OCI-LY1 (cell line): ENCODE measurements at regions not wholly inside any gene's neighbourhood (a gene's known extent, or its start where the extent isn't known, plus 50 kb on each side); places are given as distances from the start of the nearest gene placed in this dataset.

ENCODE experiments used
- H2AFZ ChIP-seq: fragments of 200-600 bp; sonication (generic), shearing (Covaris generic); 2 replicates; pipeline ENCODE4 v1.6.0; 2014; ENCODE audit warnings: antibody characterized with exemption, mild to moderate bottlenecking, low read length
- H3F3A ChIP-seq: fragments of 200-600 bp; sonication (generic), shearing (Covaris generic); 2 replicates; pipeline ENCODE4 v1.6.0; 2014; ENCODE audit warnings: mild to moderate bottlenecking, antibody characterized with exemption, low read length, moderate library complexity; ENCODE audit not compliant: insufficient read depth
- H3K27ac ChIP-seq: fragments of 200-600 bp; sonication (generic); 2 replicates; pipeline ENCODE4 v1.5.1; 2014; ENCODE audit warnings: low read length, mixed run types, mild to moderate bottlenecking, low read depth; ENCODE audit not compliant: poor library complexity, severe bottlenecking
- H3K27me3 ChIP-seq: fragments of 200-600 bp; sonication (generic); 2 replicates; pipeline ENCODE4 v1.6.0; 2014; ENCODE audit warnings: antibody characterized with exemption, mild to moderate bottlenecking, low read length, moderate library complexity; ENCODE audit not compliant: insufficient read depth
- H3K36me3 ChIP-seq: fragments of 200-600 bp; sonication (generic); 2 replicates; pipeline ENCODE4 v1.6.1; 2014; ENCODE audit warnings: mild to moderate bottlenecking, antibody characterized with exemption, low read length, moderate library complexity, mixed read lengths; ENCODE audit not compliant: insufficient read depth
- H3K4me1 ChIP-seq: fragments of 200-600 bp; sonication (generic); 2 replicates; pipeline ENCODE4 v1.5.1; 2014; ENCODE audit warnings: mild to moderate bottlenecking, low read length, moderate library complexity; ENCODE audit not compliant: insufficient read depth, severe bottlenecking
- H3K4me2 ChIP-seq: fragments of 200-600 bp; sonication (generic), shearing (Covaris generic); 2 replicates; pipeline ENCODE4 v1.6.1; 2014; ENCODE audit warnings: low read length
- H3K4me3 ChIP-seq: fragments of 200-600 bp; sonication (generic); 2 replicates; pipeline ENCODE4 v1.5.1; 2014; ENCODE audit warnings: low read length, low read depth, mild to moderate bottlenecking, mixed read lengths; ENCODE audit not compliant: poor library complexity, severe bottlenecking
- H3K79me2 ChIP-seq: fragments of 200-600 bp; shearing (Covaris generic); 2 replicates; pipeline ENCODE4 v1.6.1; 2016; ENCODE audit warnings: mixed run types, low read length, mixed read lengths; ENCODE audit not compliant: insufficient read depth
- H3K9ac ChIP-seq: fragments of 200-600 bp; sonication (generic), shearing (Covaris generic); 2 replicates; pipeline ENCODE4 v1.6.1; 2014; ENCODE audit warnings: mild to moderate bottlenecking, low read length, mixed read lengths
- H3K9me2 ChIP-seq: fragments of 200-600 bp; sonication (generic), shearing (Covaris generic); 2 replicates; pipeline ENCODE4 v1.6.1; 2014; ENCODE audit warnings: low read depth, mild to moderate bottlenecking, low read length, mixed read lengths
- H3K9me3 ChIP-seq: fragments of 200-600 bp; shearing (Covaris generic); 2 replicates; pipeline ENCODE4 v1.6.1; 2014; ENCODE audit warnings: low read length, mixed read lengths
- H4K20me1 ChIP-seq: fragments of 200-600 bp; sonication (generic), shearing (Covaris generic); 2 replicates; pipeline ENCODE4 v1.6.0; 2016; ENCODE audit warnings: mild to moderate bottlenecking, low read length; ENCODE audit not compliant: insufficient read depth
- EZH2 ChIP-seq: fragments of 200-600 bp; sonication (generic), shearing (Covaris generic); IDR thresholded peaks from 2 replicates; pipeline ENCODE4 v1.8.0; 2017; ENCODE audit warnings: borderline replicate concordance, mixed run types, mild to moderate bottlenecking, antibody characterized with exemption, low read length, moderate library complexity, mixed read lengths
- TF ChIP-seq, protein P1 (sequence below): fragments of 200-600 bp; sonication (generic), shearing (Covaris generic); IDR thresholded peaks from 2 replicates; pipeline ENCODE4 v1.5.1; 2017; ENCODE audit warnings: mild to moderate bottlenecking, antibody characterized with exemption, low read length, moderate library complexity, mixed read lengths

- Histone ChIP-seq H3F3A (no peaks in the 10 kb centered on the region), H3K9me2 (no peaks in the 10 kb centered on the region), H3K27ac (no peak overlapping the region), H3K4me1 (no peaks in the 10 kb centered on the region), H3K36me3 (no peaks in the 10 kb centered on the region), H3K9me3 (no peaks in the 10 kb centered on the region), H4K20me1 (no peaks in the 10 kb centered on the region), H3K9ac (no peak overlapping the region), H3K27me3 (no peaks in the 10 kb centered on the region), H3K79me2 (no peaks in the 10 kb centered on the region), H3K4me2 (no peak overlapping the region), H2AFZ (no peak overlapping the region), H3K4me3 (no peak overlapping the region)
- TF ChIP-seq EZH2: no peak
- TF ChIP-seq, protein P1, sequence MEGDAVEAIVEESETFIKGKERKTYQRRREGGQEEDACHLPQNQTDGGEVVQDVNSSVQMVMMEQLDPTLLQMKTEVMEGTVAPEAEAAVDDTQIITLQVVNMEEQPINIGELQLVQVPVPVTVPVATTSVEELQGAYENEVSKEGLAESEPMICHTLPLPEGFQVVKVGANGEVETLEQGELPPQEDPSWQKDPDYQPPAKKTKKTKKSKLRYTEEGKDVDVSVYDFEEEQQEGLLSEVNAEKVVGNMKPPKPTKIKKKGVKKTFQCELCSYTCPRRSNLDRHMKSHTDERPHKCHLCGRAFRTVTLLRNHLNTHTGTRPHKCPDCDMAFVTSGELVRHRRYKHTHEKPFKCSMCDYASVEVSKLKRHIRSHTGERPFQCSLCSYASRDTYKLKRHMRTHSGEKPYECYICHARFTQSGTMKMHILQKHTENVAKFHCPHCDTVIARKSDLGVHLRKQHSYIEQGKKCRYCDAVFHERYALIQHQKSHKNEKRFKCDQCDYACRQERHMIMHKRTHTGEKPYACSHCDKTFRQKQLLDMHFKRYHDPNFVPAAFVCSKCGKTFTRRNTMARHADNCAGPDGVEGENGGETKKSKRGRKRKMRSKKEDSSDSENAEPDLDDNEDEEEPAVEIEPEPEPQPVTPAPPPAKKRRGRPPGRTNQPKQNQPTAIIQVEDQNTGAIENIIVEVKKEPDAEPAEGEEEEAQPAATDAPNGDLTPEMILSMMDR: no peak
Measured at GRCh38 chr4:188232428-188232827, 93.2 kb downstream of the TRIML1 start.

DNA sequence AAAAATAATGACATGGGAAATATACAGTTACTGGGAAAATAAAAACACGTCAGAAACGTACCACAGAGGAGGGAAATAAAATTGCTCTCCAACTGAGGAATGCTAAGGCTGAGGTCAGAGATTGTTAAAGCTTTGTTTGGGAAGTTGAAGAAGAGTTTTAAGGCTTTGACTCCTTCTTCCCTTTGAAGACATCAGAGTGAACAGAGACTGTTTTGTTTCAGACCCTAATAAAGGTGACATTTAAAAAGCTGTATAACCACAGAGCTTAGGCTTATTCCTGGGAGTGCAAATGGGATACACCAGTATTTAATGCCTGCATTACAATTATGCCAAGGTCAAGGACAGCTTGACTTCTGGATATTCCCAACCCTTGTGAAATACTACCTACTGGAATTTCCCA, 102.8 kb downstream of the TRIML1 start:
- Histone ChIP-seq H4K20me1 (no peaks in the 10 kb centered on the region), H3K9me2 (no peaks in the 10 kb centered on the region)
- TF ChIP-seq, protein P1: no peak
- TF ChIP-seq EZH2: no peak

GRCh38 chr4:188245651-188246050, 106.4 kb downstream of the TRIML1 start:
- Histone ChIP-seq H3F3A (no peaks in the 10 kb centered on the region), H3K9me2 (no peaks in the 10 kb centered on the region), H3K4me3 (no peak overlapping the region), H3K9ac (no peak overlapping the region), H3K36me3 (no peaks in the 10 kb centered on the region), H3K4me1 (no peaks in the 10 kb centered on the region), H2AFZ (no peak overlapping the region), H3K4me2 (no peak overlapping the region), H4K20me1 (no peaks in the 10 kb centered on the region), H3K27me3 (no peaks in the 10 kb centered on the region), H3K79me2 (no peaks in the 10 kb centered on the region), H3K27ac (no peak overlapping the region), H3K9me3 (no peaks in the 10 kb centered on the region)
- TF ChIP-seq, protein P1: no peak
- no peak for TF ChIP-seq EZH2

More for the DNA sequence above, 102.8 kb downstream of the TRIML1 start:
- Histone ChIP-seq H3K4me2 (no peak overlapping the region), H3K9me3 (no peaks in the 10 kb centered on the region), H3K27ac (no peak overlapping the region), H3K27me3 (no peaks in the 10 kb centered on the region), H3K4me3 (no peak overlapping the region), H2AFZ (no peak overlapping the region), H3K36me3 (no peaks in the 10 kb centered on the region), H3K79me2 (no peaks in the 10 kb centered on the region), H3K4me1 (no peaks in the 10 kb centered on the region), H3F3A (no peaks in the 10 kb centered on the region), H3K9ac (no peak overlapping the region)
